HFFc6 (cell line): ENCODE measurements at regions not wholly inside any gene's neighbourhood (a gene's known extent, or its start where the extent isn't known, plus 50 kb on each side); places are given as distances from the start of the nearest gene placed in this dataset.

Experiments used
- DNase-seq: peaks from one replicate; pipeline ENCODE4 v3.0.0-alpha.2; 2018
- H3K27ac Mint-ChIP-seq: 2 replicates; pipeline ENCODE4 v1.8.0; 2020; ENCODE audit warnings: mild to moderate bottlenecking, mixed read lengths
- H3K27me3 Mint-ChIP-seq: 2 replicates; pipeline ENCODE4 v1.8.0; 2021; ENCODE audit warnings: mild to moderate bottlenecking, moderate library complexity, mixed read lengths; ENCODE audit not compliant: insufficient read depth
- H3K36me3 Mint-ChIP-seq: 2 replicates; pipeline ENCODE4 v1.8.0; 2021; ENCODE audit warnings: low read depth, mixed read lengths
- H3K4me1 Mint-ChIP-seq: 2 replicates; pipeline ENCODE4 v1.8.0; 2020; ENCODE audit warnings: low read depth, mixed read lengths
- H3K4me3 Mint-ChIP-seq: 2 replicates; pipeline ENCODE4 v1.8.0; 2020; ENCODE audit warnings: mild to moderate bottlenecking, moderate library complexity, mixed read lengths
- H3K9me3 Mint-ChIP-seq: 2 replicates; pipeline ENCODE4 v1.8.0; 2020; ENCODE audit warnings: mild to moderate bottlenecking, mixed read lengths
- TF ChIP-seq, protein P1 (sequence below): fragments of 200-600 bp; sonication (generic); IDR thresholded peaks from 2 replicates; pipeline ENCODE4 v1.5.0; 2021; ENCODE audit warnings: antibody characterized with exemption, mild to moderate bottlenecking

DNA sequence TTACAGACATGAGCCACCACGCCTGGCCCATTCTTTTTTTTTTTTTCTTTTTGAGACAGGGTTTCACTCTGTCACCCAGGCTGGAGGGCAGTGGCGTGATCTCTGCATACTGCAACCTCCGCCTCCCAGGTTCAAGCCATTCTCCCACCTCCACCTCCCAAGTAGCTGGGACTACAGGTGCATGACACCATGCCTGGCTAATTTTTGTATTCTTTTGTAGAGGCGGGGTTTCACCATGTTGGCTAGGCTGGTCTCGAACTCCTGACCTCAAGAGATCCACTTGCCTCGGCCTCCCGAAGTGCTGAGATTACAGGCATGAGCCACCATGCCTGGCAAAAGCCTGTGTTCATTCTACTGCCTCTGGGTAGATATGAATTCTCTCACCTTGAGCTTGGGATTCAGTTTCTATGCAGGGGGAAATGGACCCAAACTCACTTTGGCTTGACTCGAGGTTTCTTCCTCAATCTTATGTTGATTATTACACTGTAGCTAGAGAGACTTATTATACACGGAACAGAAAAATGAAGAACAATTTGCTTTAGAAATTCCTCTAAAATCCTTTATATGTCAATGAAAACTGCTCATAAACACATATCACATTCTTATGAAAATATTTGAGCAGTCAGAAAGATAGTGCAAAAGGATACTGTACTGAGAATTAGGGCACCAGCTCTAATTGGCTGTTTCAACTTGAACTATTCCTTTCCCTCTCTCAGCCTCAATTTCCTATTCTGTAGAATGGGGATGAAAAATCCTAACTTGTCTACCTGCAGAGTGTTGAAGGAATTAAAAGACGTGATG is 252.3 kb downstream of the MYCN start:
- no peaks in the 10 kb centered on the region; the same call in 1 of the 2 replicates for H3K36me3 Mint-ChIP-seq
- peaks cover 76% of the 10 kb centered on the region for H3K9me3 Mint-ChIP-seq
- no peak for DNase-seq
- H3K4me3 Mint-ChIP-seq, result no peak overlapping the region
- no peaks in the 10 kb centered on the region for H3K4me1 Mint-ChIP-seq
- TF ChIP-seq, protein P1, sequence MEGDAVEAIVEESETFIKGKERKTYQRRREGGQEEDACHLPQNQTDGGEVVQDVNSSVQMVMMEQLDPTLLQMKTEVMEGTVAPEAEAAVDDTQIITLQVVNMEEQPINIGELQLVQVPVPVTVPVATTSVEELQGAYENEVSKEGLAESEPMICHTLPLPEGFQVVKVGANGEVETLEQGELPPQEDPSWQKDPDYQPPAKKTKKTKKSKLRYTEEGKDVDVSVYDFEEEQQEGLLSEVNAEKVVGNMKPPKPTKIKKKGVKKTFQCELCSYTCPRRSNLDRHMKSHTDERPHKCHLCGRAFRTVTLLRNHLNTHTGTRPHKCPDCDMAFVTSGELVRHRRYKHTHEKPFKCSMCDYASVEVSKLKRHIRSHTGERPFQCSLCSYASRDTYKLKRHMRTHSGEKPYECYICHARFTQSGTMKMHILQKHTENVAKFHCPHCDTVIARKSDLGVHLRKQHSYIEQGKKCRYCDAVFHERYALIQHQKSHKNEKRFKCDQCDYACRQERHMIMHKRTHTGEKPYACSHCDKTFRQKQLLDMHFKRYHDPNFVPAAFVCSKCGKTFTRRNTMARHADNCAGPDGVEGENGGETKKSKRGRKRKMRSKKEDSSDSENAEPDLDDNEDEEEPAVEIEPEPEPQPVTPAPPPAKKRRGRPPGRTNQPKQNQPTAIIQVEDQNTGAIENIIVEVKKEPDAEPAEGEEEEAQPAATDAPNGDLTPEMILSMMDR, result no peak
- H3K27ac Mint-ChIP-seq, result no peak overlapping the region
- peaks cover 2% of the 10 kb centered on the region for H3K27me3 Mint-ChIP-seq

DNA sequence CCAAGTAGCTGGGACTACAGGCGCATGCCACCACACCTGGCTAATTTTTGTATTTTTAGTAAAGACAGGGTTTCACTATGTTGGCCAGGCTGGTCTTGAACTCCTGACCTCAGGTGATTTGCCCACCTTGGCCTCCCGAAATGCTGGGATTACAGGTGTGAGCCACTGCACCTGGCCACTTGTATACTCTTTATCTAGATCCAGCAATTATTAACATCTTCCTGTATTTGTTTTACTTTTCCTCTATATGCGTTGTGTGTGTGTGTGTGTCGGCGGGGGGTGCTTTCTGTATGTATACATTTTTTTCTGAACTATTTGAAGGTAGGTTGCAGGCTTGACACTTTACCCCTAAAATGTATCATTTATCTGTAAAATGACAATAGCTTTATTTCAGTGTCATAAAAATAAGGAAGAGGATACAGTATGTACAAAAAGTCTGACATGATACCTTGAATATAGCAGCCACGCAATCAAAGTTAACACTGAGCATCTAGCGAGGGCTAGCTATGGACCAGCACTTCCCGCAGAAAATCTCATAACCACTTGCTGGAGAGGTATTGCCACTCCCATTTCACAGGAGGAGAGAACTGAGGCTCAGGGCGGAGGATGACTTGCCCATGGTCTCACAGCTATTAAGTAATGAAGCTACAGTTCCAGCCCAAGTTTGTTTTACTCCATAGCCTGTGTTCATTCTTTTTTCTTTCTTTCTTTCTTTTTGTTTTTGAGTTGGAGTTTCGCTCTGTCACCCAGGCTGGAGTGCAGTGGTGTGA is 251.3 kb downstream of the MYCN start:
- no peak for DNase-seq
- Mint-ChIP-seq H3K27me3 (peaks cover 2% of the 10 kb centered on the region), H3K4me3 (no peak overlapping the region), H3K4me1 (no peaks in the 10 kb centered on the region), H3K27ac (no peak overlapping the region), H3K9me3 (peaks cover 75% of the 10 kb centered on the region), H3K36me3 (no peaks in the 10 kb centered on the region; the same call in 1 of the 2 replicates)
- TF ChIP-seq, protein P1, result no peak

DNA sequence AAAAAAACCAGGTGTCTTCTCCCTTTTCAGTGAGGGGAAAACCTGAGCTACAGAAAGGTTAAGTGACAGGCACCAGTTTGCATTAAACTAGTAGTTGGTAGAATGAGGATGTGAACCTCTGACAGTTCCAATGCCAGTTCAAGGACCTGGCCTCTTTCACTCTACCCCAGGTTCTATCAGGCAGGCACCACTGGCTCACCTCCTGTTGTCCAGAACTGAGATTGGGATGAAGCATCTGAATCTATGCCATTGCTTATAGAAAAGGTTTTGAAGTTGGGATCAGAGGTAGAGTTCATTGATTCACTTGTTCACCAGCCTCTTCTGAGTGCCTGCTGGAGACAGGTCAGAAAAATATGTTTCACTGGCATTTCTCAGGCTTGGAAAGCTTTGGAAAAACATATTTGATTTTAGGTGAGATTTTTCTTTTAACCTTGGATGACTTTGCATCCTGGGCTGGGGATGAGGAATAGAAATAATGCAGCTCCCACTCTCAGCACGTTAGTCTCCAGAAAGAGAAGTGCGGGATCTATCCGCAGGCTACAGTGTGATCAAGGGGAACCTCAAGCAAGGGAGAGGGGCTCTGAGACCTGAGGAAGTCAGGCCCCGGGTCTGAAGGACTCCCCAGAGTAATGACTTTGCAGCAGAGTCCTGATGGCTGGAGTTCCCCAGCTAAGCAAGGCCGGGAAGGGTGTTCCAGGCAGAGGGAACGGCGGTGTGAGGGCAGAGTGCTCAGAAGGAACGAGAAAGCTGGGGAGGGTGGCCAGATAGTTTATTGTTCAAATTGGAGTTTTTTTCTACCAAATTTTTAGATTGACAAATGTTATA is 250.3 kb downstream of the MYCN start:
- Mint-ChIP-seq H3K4me1 (no peaks in the 10 kb centered on the region), H3K4me3 (no peak overlapping the region), H3K27ac (no peak overlapping the region), H3K9me3 (peaks cover 76% of the 10 kb centered on the region), H3K36me3 (no peaks in the 10 kb centered on the region; the same call in 1 of the 2 replicates), H3K27me3 (peaks cover 2% of the 10 kb centered on the region)
- TF ChIP-seq, protein P1, result no peak
- DNase-seq, result no peak

DNA sequence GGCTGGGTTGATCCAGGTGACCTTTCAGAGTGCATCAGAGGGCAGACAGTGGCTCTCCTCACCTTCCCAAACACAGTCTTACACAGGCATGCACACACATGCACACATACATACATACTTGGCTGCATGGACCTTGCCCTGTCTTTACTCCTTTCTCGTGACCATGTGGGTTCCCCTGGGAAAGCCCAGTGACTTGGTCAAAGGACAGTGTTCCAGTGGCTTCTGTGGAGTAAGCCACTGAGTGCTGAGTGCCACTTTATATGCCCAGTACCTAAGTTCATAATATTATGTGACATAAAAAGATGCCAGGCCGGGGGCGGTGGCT is 249.4 kb downstream of the MYCN start:
- no peak for DNase-seq
- no peaks in the 10 kb centered on the region for H3K4me1 Mint-ChIP-seq
- H3K27me3 Mint-ChIP-seq, result peaks cover 2% of the 10 kb centered on the region
- H3K9me3 Mint-ChIP-seq, result peaks cover 74% of the 10 kb centered on the region
- no peaks in the 10 kb centered on the region; the same call in 1 of the 2 replicates for H3K36me3 Mint-ChIP-seq
- H3K4me3 Mint-ChIP-seq, result no peak overlapping the region
- TF ChIP-seq, protein P1, result no peak
- H3K27ac Mint-ChIP-seq, result no peak overlapping the region

DNA sequence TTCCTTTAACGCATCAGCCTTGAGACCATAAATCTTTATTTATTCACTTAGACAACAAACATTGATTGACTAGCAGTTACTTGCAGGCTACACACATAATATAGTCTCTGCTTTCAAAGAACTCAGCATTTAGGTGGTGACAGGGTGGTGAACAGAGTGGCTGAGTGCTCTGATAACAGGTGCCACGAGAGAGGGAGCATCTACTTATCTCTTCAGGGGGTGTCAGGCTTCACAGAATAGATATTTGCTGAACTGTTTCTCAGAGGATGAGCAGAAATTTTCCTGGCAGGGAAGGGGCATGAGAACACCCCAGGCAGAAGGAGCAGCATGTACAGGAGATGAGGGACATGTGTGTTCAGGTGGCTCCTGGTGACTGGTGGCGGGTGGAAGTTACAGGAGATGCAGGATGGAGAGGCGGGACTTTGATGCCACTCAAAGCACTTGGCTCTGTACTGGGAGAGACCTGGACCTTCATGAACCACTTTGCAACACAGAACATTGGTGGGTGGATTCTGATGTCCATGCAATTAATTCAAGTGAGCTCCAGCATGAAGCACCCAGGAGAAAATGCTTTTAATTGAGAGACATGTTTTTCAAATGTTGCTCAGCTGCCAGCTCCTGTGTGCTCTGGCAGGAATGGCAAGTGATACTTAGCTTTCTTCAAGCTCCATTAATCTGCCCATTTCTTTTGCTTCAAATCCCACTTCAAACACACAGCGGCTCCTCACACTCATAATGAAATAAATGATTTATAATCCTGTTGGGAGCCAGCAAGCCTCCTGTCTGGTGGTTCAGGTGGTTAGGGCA is 248.9 kb downstream of the MYCN start:
- H3K4me1 Mint-ChIP-seq, result no peaks in the 10 kb centered on the region
- H3K9me3 Mint-ChIP-seq, result peaks cover 76% of the 10 kb centered on the region
- H3K27me3 Mint-ChIP-seq, result peaks cover 2% of the 10 kb centered on the region
- TF ChIP-seq, protein P1, result no peak
- H3K36me3 Mint-ChIP-seq, result no peaks in the 10 kb centered on the region; the same call in 1 of the 2 replicates
- H3K4me3 Mint-ChIP-seq, result no peak overlapping the region
- no peak overlapping the region for H3K27ac Mint-ChIP-seq
- DNase-seq, result no peak
